ENCODE measurements at regions not wholly inside any gene's neighbourhood (a gene's known extent, or its start where the extent isn't known, plus 50 kb on each side); places are given as distances from the start of the nearest gene placed in this dataset.

DNA sequence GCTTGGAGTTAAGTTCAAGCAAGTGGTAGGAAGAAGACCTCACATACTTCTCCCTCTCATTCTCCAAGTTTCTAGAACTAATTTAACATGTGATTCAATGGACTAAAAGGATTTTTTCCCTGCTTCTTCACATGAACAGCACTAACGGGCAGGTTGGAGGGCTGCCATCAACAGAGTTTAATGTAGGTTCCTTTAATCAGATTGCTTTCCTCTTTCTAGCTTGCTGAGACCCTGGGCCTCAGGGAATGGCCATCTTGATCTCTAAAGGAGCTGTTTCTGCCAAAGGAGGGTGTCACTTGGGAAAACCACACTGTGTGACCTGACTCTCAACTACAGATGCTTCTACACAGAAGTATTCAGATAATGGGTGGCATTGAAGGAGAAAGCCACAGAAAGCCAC is 223.3 kb downstream of the PIK3R1 start:
- H3K4me3 ChIP-seq (ENCODE audit: low read depth, low read length): no peak overlapping the region
- TF ChIP-seq, protein P1, sequence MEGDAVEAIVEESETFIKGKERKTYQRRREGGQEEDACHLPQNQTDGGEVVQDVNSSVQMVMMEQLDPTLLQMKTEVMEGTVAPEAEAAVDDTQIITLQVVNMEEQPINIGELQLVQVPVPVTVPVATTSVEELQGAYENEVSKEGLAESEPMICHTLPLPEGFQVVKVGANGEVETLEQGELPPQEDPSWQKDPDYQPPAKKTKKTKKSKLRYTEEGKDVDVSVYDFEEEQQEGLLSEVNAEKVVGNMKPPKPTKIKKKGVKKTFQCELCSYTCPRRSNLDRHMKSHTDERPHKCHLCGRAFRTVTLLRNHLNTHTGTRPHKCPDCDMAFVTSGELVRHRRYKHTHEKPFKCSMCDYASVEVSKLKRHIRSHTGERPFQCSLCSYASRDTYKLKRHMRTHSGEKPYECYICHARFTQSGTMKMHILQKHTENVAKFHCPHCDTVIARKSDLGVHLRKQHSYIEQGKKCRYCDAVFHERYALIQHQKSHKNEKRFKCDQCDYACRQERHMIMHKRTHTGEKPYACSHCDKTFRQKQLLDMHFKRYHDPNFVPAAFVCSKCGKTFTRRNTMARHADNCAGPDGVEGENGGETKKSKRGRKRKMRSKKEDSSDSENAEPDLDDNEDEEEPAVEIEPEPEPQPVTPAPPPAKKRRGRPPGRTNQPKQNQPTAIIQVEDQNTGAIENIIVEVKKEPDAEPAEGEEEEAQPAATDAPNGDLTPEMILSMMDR (IDR thresholded peaks at IDR 0.05; ENCODE audit: insufficient read depth, low read depth, low read length): no peak
- no peak for DNase-seq (ENCODE audit: low read depth)

DNA sequence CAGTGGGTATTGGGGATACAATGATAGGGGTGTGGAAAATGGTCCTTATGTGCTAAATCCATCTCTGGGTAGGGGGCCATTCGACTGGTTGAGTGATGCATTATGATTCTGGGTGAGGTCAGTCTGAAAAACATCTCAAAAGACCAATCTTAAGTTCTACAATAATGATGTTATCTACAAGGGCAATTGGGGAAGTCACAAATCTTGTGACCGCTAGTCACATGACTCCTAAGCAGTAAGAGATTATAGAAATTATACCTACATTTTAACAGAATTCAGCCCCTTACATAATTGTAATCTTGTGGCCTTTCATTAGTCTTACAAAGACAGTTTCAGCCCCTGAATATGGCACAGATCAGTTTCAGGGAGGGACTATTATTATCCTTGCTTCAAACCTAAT is 224.7 kb downstream of the PIK3R1 start:
- H3K4me3 ChIP-seq (ENCODE audit: low read depth, low read length): no peak overlapping the region
- TF ChIP-seq, protein P1 (IDR thresholded peaks at IDR 0.05; ENCODE audit: insufficient read depth, low read depth, low read length): no peak
- no peak for DNase-seq (ENCODE audit: low read depth)

DNA sequence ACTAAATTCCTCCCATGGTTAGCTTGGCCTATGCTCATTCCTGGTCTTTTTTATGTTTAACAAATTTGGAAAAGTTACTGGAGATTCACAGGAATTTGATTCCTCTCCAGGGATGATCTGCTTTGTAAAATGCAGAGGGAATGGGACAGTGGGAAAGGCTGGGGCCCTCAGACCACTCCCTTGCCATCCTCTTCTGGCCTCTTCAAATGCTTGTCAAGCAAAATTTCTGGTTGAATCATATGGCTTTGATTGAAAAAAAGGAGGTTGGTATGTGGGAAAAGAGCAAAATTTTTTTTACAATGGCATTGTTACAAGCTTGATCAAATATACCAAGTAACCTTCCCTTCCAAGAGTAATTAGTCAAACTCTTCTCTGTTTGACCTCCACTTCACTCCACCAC is 225.1 kb downstream of the PIK3R1 start:
- TF ChIP-seq, protein P1 (IDR thresholded peaks at IDR 0.05; ENCODE audit: insufficient read depth, low read depth, low read length): no peak
- DNase-seq (ENCODE audit: low read depth): no peak
- no peak overlapping the region for H3K4me3 ChIP-seq (ENCODE audit: low read depth, low read length)

DNA sequence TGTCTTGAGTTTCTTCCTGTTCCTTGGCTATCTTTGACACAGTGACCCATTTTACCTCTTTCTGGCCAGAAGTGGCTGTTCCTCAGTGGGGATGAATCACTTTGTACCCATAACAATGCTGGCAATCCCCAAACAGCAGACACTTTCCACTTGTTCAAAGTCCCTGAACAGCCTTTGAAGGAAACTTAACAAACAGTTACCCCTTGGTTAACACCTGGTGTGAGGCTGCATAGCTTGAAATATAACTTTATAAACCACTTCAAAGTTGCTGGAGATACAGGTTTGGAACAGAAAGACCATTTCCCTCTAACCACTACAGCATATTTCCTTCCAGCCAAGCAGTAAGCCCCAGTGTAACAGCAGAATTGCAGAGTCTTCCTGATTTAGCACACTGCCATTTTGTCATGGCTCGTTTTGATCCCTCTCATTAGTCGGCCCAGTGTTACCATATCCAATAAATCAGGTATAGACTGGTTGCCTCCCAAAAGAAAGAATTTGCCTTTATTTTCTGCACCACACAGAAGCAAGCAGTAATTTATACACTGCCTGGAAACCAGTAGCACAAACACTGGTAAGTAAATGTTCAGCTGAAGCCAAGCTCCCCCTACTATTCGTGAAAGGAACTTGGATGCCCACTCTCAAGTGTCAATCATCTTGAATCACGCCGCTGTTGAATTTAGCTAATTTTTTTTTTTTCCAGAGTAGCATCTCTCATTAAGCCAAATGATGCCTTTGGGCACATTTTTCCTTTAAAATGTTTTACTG is 225.9 kb downstream of the PIK3R1 start:
- no peak overlapping the region for H3K4me3 ChIP-seq (ENCODE audit: low read depth, low read length)
- no peak for DNase-seq (ENCODE audit: low read depth)
- TF ChIP-seq, protein P1 (IDR thresholded peaks at IDR 0.05; ENCODE audit: insufficient read depth, low read depth, low read length): no peak

DNA sequence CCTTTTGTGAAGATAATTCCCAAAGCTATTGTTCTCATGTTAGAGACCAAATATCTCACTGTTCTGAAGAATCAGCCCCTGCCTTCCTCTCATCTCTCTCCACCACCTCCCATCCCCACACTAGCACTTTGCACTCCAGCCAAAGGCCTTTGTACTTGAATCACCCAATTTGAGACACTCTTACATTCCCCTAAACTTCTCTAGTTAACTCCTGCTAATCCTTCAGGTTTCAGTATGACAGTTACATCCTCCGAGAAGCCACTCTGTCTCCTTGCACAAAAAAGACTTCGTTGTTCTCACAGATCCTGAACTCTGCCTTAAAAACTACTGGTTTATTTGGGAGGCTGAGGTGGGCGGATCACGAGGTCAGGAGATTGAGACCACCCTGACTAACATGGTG is 227.5 kb downstream of the PIK3R1 start:
- no peak overlapping the region for H3K4me3 ChIP-seq (ENCODE audit: low read depth, low read length)
- TF ChIP-seq, protein P1 (IDR thresholded peaks at IDR 0.05; ENCODE audit: insufficient read depth, low read depth, low read length): no peak

DNA sequence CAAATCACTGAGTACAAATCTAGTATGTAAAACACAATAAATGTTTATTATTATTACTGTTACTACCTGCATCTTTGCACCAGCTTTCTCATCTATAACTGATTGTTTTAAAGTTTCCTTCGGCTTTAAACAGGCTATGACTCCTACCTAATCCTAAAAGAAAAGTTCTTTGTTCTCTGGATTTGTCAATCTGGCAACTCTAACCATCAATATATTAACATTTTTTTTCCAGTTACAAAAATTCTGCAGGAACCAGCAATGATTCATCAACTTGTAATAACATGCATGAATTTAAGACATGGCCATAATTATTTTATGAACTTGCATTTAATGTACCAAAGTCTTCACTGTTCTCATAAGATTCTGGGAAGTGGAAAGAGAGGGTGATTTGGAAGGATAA is 228.5 kb downstream of the PIK3R1 start:
- no peak overlapping the region for H3K4me3 ChIP-seq (ENCODE audit: low read depth, low read length)
- TF ChIP-seq, protein P1 (IDR thresholded peaks at IDR 0.05; ENCODE audit: insufficient read depth, low read depth, low read length): no peak
- no peak for DNase-seq (ENCODE audit: low read depth)

More for the DNA sequence above, 227.5 kb downstream of the PIK3R1 start:
- DNase-seq (ENCODE audit: low read depth): no peak

DNA sequence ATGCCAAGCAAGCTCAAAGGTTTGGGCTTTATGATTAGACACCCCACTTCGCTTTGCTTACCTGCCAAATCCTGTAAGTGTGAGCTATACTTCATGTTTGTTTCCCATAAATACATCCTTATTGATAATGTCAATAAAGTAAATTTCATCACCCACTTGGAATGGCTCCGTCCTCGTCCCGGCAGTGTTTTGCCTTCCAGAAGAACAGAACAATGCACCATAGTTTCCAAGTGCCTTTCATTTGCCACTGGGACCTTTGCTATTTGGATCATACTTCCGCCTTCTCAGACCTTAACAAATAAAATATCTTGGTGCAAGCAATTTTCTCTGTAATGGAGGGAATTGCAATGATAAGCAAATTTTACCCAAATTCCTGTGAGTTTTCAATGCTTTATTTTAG is 229.3 kb downstream of the PIK3R1 start:
- TF ChIP-seq, protein P1 (IDR thresholded peaks at IDR 0.05; ENCODE audit: insufficient read depth, low read depth, low read length): no peak
- DNase-seq (ENCODE audit: low read depth): no peak
- no peak overlapping the region for H3K4me3 ChIP-seq (ENCODE audit: low read depth, low read length)

All from fibroblast of villous mesenchyme (primary cell).